ENCODE measurements at regions not wholly inside any gene's neighbourhood (a gene's known extent, or its start where the extent isn't known, plus 50 kb on each side); places are given as distances from the start of the nearest gene placed in this dataset.
"Not testable (repeated sequence)": the region's sequence is repeated elsewhere in the genome, so short reads cannot be mapped to it uniquely, and the experiment has no call there.

DNA sequence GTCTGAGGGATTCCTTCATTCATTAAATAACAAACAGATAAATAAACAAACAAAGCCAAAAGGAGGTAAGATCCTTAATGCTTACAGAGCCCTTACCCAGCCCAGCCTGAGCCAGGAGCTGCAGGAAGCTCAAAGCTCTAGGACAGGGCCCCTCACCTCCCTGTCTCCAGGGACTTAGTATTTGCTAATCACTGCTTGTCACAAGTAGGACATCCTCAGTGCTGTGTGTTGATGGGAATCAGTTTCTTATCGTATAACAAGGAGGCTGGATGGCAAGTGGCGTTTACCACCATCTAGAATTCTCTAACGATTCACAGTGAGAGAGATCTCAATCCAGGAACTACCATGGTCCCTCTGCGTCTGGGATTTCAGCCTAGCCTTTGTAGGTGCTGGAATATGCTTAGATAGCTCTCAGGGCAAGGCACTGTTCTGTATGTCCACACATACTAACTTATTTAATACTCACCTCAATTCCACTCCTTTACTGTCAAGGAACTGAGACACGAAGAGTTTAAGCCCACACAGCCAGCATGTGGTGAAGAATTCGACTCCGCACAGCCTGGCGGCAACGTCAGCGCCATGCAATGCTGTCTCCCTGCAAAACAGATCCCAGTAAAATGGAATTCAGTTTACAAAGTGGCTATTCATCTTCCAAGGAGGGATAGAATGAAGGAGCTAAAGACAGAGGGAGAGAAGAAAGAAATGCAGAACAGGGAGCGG, 164.8 kb downstream of the MYCN start:
- Mint-ChIP-seq H3K4me1 (no peaks in the 10 kb centered on the region), H3K36me3 (no peaks in the 10 kb centered on the region), H3K9me3 (no peaks in the 10 kb centered on the region), H3K27ac (no peak overlapping the region), H3K4me3 (no peak overlapping the region), H3K27me3 (ENCODE audit: low read depth in 3 of 3) (peaks cover 0 to 2% (median 0%) of the 10 kb centered on the region in 3 donors)
- DNase-seq: no peak

GRCh38 chr2:16104315-16104948, 164.1 kb downstream of the MYCN start:
- no peak for DNase-seq
- Mint-ChIP-seq H3K4me1 (no peaks in the 10 kb centered on the region), H3K36me3 (no peaks in the 10 kb centered on the region), H3K9me3 (no peaks in the 10 kb centered on the region), H3K4me3 (no peak overlapping the region), H3K27ac (no peak overlapping the region), H3K27me3 (ENCODE audit: low read depth in 3 of 3) (peaks cover 0 to 2% (median 0%) of the 10 kb centered on the region in 3 donors)

- H3K27me3 Mint-ChIP-seq (ENCODE audit: low read depth in 3 of 3): peaks cover 0 to 2% (median 0%) of the 10 kb centered on the region in 3 donors
- DNase-seq: no peak
These were observed 163.4 kb downstream of the MYCN start for GRCh38 chr2:16103614-16104314.

DNA sequence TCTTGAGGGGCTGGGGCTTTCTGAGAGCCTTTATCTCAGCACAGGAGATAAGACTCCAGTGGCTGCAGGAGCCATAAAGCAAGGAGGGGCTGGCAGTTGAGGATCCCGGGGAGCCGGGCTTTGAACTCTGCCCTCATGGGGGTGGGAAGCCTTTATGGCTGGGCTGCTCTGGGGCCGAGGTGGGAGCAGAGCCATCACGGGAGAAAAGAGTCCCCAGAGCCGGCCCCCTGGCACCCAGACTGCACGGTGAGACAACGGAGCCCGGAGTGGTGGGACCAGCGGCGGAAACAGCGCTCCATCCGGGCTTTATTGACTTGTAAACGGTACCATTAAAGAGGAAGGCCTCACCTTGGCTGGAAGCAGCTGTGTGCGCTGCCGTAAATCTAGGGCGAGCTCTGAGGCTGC, 162.6 kb downstream of the MYCN start:
- H3K4me1 Mint-ChIP-seq: no peaks in the 10 kb centered on the region
- H3K4me3 Mint-ChIP-seq: no peak overlapping the region
- no peaks in the 10 kb centered on the region for H3K36me3 Mint-ChIP-seq
- H3K27ac Mint-ChIP-seq: no peak overlapping the region
- no peak for DNase-seq
- H3K9me3 Mint-ChIP-seq: peaks cover 0 to 1% (median 0%) of the 10 kb centered on the region in 6 donors
- peaks cover 0 to 2% (median 0%) of the 10 kb centered on the region in 3 donors for H3K27me3 Mint-ChIP-seq (ENCODE audit: low read depth in 3 of 3)

More at GRCh38 chr2:16103614-16104314, 163.4 kb downstream of the MYCN start:
- Mint-ChIP-seq H3K27ac (no peak overlapping the region), H3K9me3 (peaks cover 0 to 1% (median 0%) of the 10 kb centered on the region in 6 donors), H3K36me3 (no peaks in the 10 kb centered on the region), H3K4me3 (no peak overlapping the region), H3K4me1 (no peaks in the 10 kb centered on the region)

- H3K27me3 Mint-ChIP-seq (ENCODE audit: low read depth in 3 of 3): peaks cover 0 to 2% (median 0%) of the 10 kb centered on the region in 3 donors
- no peak overlapping the region for H3K4me3 Mint-ChIP-seq
- DNase-seq: no peak
- H3K36me3 Mint-ChIP-seq: no peaks in the 10 kb centered on the region
- no peak overlapping the region for H3K27ac Mint-ChIP-seq
- H3K4me1 Mint-ChIP-seq: no peaks in the 10 kb centered on the region
- peaks cover 0 to 1% (median 0%) of the 10 kb centered on the region in 6 donors for H3K9me3 Mint-ChIP-seq
These were observed 162.1 kb downstream of the MYCN start for GRCh38 chr2:16102358-16102975.

GRCh38 chr2:16101196-16101595, 160.8 kb downstream of the MYCN start:
- no peaks in the 10 kb centered on the region for H3K36me3 Mint-ChIP-seq
- DNase-seq: no peak
- H3K4me3 Mint-ChIP-seq: no peak overlapping the region
- H3K27me3 Mint-ChIP-seq (ENCODE audit: low read depth in 3 of 3): peaks cover 0 to 2% (median 0%) of the 10 kb centered on the region in 3 donors
- H3K4me1 Mint-ChIP-seq: no peaks in the 10 kb centered on the region
- peaks cover 0 to 1% (median 0%) of the 10 kb centered on the region in 6 donors for H3K9me3 Mint-ChIP-seq
- H3K27ac Mint-ChIP-seq: no peak overlapping the region

- Mint-ChIP-seq H3K9me3 (peaks cover 0 to 2% (median 0%) of the 10 kb centered on the region in 6 donors), H3K27me3 (ENCODE audit: low read depth in 3 of 3) (peaks cover 0 to 2% (median 0%) of the 10 kb centered on the region in 3 donors), H3K36me3 (no peaks in the 10 kb centered on the region), H3K4me1 (no peaks in the 10 kb centered on the region), H3K27ac (no peak overlapping the region), H3K4me3 (no peak overlapping the region)
- no peak for DNase-seq
These were observed 159.7 kb downstream of the MYCN start for GRCh38 chr2:16100006-16100405.

- DNase-seq: no peak
- H3K4me3 Mint-ChIP-seq: no peak overlapping the region
- peaks cover 0 to 2% (median 0%) of the 10 kb centered on the region in 3 donors for H3K27me3 Mint-ChIP-seq (ENCODE audit: low read depth in 3 of 3)
- H3K36me3 Mint-ChIP-seq: no peaks in the 10 kb centered on the region
- no peaks in the 10 kb centered on the region for H3K4me1 Mint-ChIP-seq
- H3K27ac Mint-ChIP-seq: no peak overlapping the region
- H3K9me3 Mint-ChIP-seq: peaks cover 0 to 4% (median 0%) of the 10 kb centered on the region in 6 donors
These were observed 159.0 kb downstream of the MYCN start for GRCh38 chr2:16099326-16099725.

GRCh38 chr2:16096962-16097361, 156.6 kb downstream of the MYCN start:
- no peak overlapping the region for H3K4me3 Mint-ChIP-seq
- no peaks in the 10 kb centered on the region for H3K36me3 Mint-ChIP-seq
- H3K27ac Mint-ChIP-seq: no peak overlapping the region
- peaks cover 0 to 4% (median 0%) of the 10 kb centered on the region in 6 donors for H3K9me3 Mint-ChIP-seq
- H3K27me3 Mint-ChIP-seq (ENCODE audit: low read depth in 3 of 3): peaks cover 0 to 6% (median 2%) of the 10 kb centered on the region in 3 donors
- no peaks in the 10 kb centered on the region for H3K4me1 Mint-ChIP-seq
- DNase-seq: no peak

DNA sequence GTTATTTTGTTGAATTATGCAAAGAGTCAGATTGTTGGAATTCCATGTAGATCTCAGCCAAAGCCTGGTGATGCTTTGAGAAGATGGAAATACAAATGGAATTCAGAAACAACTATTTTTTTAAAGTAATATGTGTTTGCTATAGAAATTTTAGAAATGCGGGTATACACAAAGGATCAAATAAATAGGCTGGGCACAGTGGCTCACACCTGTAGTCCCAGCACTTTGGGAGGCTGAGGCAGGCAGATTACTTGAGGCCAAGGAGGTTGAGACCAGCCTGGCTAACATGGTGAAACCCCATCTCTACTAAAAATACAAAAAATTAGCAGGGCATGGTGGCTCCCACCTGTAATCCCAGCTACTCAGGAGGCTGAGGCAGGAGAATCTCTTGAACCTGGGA, 155.1 kb downstream of the MYCN start:
- H3K4me3 Mint-ChIP-seq; H3K27ac Mint-ChIP-seq; H3K27me3 Mint-ChIP-seq (ENCODE audit: low read depth in 3 of 3); H3K4me1 Mint-ChIP-seq; H3K9me3 Mint-ChIP-seq; DNase-seq; H3K36me3 Mint-ChIP-seq: not testable (repeated sequence)

- H3K36me3 Mint-ChIP-seq: no peaks in the 10 kb centered on the region
- no peak overlapping the region for H3K27ac Mint-ChIP-seq
- peaks cover 0 to 4% (median 0%) of the 10 kb centered on the region in 6 donors for H3K9me3 Mint-ChIP-seq
- no peaks in the 10 kb centered on the region for H3K4me1 Mint-ChIP-seq
- DNase-seq: no peak
- H3K4me3 Mint-ChIP-seq: no peak overlapping the region
- peaks cover 0 to 6% (median 2%) of the 10 kb centered on the region in 3 donors for H3K27me3 Mint-ChIP-seq (ENCODE audit: low read depth in 3 of 3)
These were observed 154.5 kb downstream of the MYCN start for GRCh38 chr2:16094811-16095210.

DNA sequence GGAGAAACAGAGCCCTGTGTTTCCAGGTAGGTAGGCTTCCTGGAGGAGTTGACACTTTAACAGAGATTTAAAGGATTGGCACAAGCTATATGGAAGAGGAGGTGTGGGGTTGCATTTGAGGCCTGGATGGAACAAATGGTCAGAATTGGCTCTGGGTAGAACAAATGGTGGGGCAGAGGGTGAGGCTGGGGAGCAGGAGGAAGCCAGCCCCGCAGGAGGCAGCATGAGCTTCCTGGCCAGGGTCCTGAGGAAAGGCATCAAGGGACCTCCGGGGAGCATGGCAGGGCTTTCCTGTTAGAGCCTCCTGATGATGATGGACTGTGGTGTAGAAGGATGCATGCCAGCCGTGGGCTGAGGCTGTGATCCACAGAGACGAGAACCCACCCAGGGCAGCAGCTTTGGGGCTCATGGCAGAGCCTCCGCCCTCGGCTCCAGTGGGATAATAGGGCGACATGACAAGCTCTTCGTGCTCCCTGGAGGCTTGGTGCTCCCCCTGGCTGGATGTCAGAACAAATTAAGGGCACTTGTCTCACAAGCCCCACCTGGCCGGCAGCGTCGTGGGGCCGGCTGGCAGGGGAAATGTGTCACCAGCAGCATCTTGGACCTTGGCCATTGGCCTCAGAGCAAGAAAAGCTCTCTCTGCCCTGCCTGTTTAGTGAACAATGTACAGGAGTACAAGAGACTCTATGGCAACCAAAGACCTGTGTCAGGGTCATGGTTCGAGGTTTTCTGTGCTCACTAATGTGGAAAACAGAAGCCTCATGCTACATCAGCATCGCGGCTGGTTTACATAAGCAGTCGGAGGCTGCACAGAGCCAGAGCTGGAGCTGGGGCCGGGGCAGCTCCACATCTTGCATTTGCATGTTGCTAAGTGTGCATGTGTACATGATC, 153.5 kb downstream of the MYCN start:
- Mint-ChIP-seq H3K4me1 (no peaks in the 10 kb centered on the region), H3K27ac (no peak overlapping the region), H3K4me3 (no peak overlapping the region), H3K27me3 (ENCODE audit: low read depth in 3 of 3) (peaks cover 0 to 6% (median 2%) of the 10 kb centered on the region in 3 donors), H3K9me3 (peaks cover 0 to 2% (median 0%) of the 10 kb centered on the region in 6 donors), H3K36me3 (no peaks in the 10 kb centered on the region)
- DNase-seq: no peak
